ENCODE measurements at regions not wholly inside any gene's neighbourhood (a gene's known extent, or its start where the extent isn't known, plus 50 kb on each side); places are given as distances from the start of the nearest gene placed in this dataset.

GRCh38 chr11:128174465-128175291 lies 412.7 kb downstream of the ETS1 start:
- DNase-seq (ENCODE audit: low read depth): peak; percentile 60
- TF ChIP-seq CTCF (IDR thresholded peaks at IDR 0.05; ENCODE audit: insufficient read depth, low read depth, low read length): no peak
- H3K4me3 ChIP-seq (ENCODE audit: low read depth, low read length): no peak overlapping the region

- peak; percentile 83 for TF ChIP-seq CTCF (IDR thresholded peaks at IDR 0.05; ENCODE audit: insufficient read depth, low read depth, low read length)
- DNase-seq (ENCODE audit: low read depth): peak; percentile 87
- H3K4me3 ChIP-seq (ENCODE audit: low read depth, low read length): no peak overlapping the region
Measured at GRCh38 chr11:128172046-128172878, 415.1 kb downstream of the ETS1 start.

GRCh38 chr11:128171506-128171905 lies 415.9 kb downstream of the ETS1 start:
- no peak overlapping the region for H3K4me3 ChIP-seq (ENCODE audit: low read depth, low read length)
- no peak for TF ChIP-seq CTCF (IDR thresholded peaks at IDR 0.05; ENCODE audit: insufficient read depth, low read depth, low read length)
- DNase-seq (ENCODE audit: low read depth): no peak

- H3K4me3 ChIP-seq (ENCODE audit: low read depth, low read length): no peak overlapping the region
- no peak for TF ChIP-seq CTCF (IDR thresholded peaks at IDR 0.05; ENCODE audit: insufficient read depth, low read depth, low read length)
- DNase-seq (ENCODE audit: low read depth): no peak
Measured at GRCh38 chr11:128165572-128165971, 421.8 kb downstream of the ETS1 start.

- TF ChIP-seq CTCF (IDR thresholded peaks at IDR 0.05; ENCODE audit: insufficient read depth, low read depth, low read length): no peak
Measured at GRCh38 chr11:128164080-128164741, 423.1 kb downstream of the ETS1 start.

GRCh38 chr11:128161994-128162393 lies 425.4 kb downstream of the ETS1 start:
- no peak for DNase-seq (ENCODE audit: low read depth)
- no peak for TF ChIP-seq CTCF (IDR thresholded peaks at IDR 0.05; ENCODE audit: insufficient read depth, low read depth, low read length)
- no peak overlapping the region for H3K4me3 ChIP-seq (ENCODE audit: low read depth, low read length)

More at GRCh38 chr11:128164080-128164741, 423.1 kb downstream of the ETS1 start:
- no peak for DNase-seq (ENCODE audit: low read depth)
- no peak overlapping the region for H3K4me3 ChIP-seq (ENCODE audit: low read depth, low read length)

Data from fibroblast of villous mesenchyme (primary cell).